Endothelial cell of umbilical vein (primary cell): ENCODE measurements at regions not wholly inside any gene's neighbourhood (a gene's known extent, or its start where the extent isn't known, plus 50 kb on each side); places are given as distances from the start of the nearest gene placed in this dataset.

ENCODE experiments used
- BruUV-seq: library from RNA; stranded (reverse); fragments of 400-500 nt; replicated peaks from 2 replicates; lab custom pipeline; 2021; lab: Mats Ljungman, UMichigan
- CTCF ChIA-PET: fragments of 300-600, 350-600 bp; sonication (Branson Sonifier 250); formaldehyde crosslinking; loops from one replicate; lab custom pipeline; 2021; ENCODE audit warnings: antibody characterized with exemption, inconsistent platforms; lab: Charles Lee
- POLR2A ChIA-PET: fragments of 300-600, 350-600 bp; sonication (Branson Sonifier 250); formaldehyde crosslinking; loops from one replicate; lab custom pipeline; 2021; ENCODE audit warnings: antibody characterized with exemption, inconsistent platforms; lab: Charles Lee
- DNase-seq: peaks from one replicate; pipeline ENCODE4 v3.0.0-alpha.2; 2011; ENCODE audit warnings: low read depth, low spot score
- FAIRE-seq: peaks from 2 replicates; lab custom pipeline; 2011; peaks lifted over from hg19 to GRCh38; lab: Jason Lieb, UNC
- H2AFZ ChIP-seq: 2 replicates; pipeline ENCODE4 v1.6.0; 2012; ENCODE audit warnings: low read depth, low read length, control low read depth, inconsistent platforms
- H3K27ac ChIP-seq: 2 replicates; pipeline ENCODE4 v1.5.1; 2011; ENCODE audit warnings: low read depth, mild to moderate bottlenecking, control low read depth, low read length, moderate library complexity; ENCODE audit not compliant: insufficient read depth
- H3K27me3 ChIP-seq, 2 experiments: 2 replicates each; pipeline versions ENCODE4 v1.6.0 to v1.6.1; 2011; ENCODE audit warnings: low read length in 2 of 2, mixed read lengths in 1 of 2; ENCODE audit not compliant: control insufficient read depth in 2 of 2, insufficient read depth in 2 of 2
- H3K36me3 ChIP-seq, 2 experiments: 2 replicates in 1 of 2; 3 replicates in 1 of 2; pipeline ENCODE4 v1.5.1; 2011; ENCODE audit warnings: low read length in 2 of 2, mild to moderate bottlenecking in 1 of 2, moderate library complexity in 1 of 2; ENCODE audit not compliant: control insufficient read depth in 2 of 2, insufficient read depth in 2 of 2; ENCODE audit errors: extremely low read depth in 1 of 2
- H3K4me1 ChIP-seq: 3 replicates; pipeline ENCODE4 v1.5.1; 2011; ENCODE audit warnings: mild to moderate bottlenecking, low read length; ENCODE audit not compliant: control insufficient read depth, insufficient read depth; ENCODE audit errors: extremely low read depth
- H3K4me2 ChIP-seq: 2 replicates; pipeline ENCODE4 v1.6.1; 2011; ENCODE audit warnings: low read length, control low read depth, mixed read lengths; ENCODE audit not compliant: insufficient read depth
- H3K4me3 ChIP-seq, 3 experiments: fragments of 200-600 bp in 1 of 3; sonication (generic), shearing (Covaris generic) in 1 of 3; replicated peaks in 1 of 3; 2 replicates each; pipeline ENCODE4 v1.5.1; 2011 to 2016; ENCODE audit warnings: control low read depth in 3 of 3, low read length in 3 of 3, mild to moderate bottlenecking in 2 of 3, inconsistent platforms in 1 of 3, low read depth in 1 of 3, moderate library complexity in 1 of 3; ENCODE audit not compliant: insufficient read depth in 1 of 3
- H3K79me2 ChIP-seq: 2 replicates; pipeline ENCODE4 v1.6.0; 2012; ENCODE audit warnings: low read length, inconsistent platforms; ENCODE audit not compliant: control insufficient read depth, insufficient read depth
- H3K9ac ChIP-seq: replicated peaks from 2 replicates; pipeline ENCODE3; 2011; ENCODE audit warnings: low read length, control low read depth; ENCODE audit not compliant: insufficient read depth; ENCODE audit errors: extremely low read depth
- H3K9me1 ChIP-seq: replicated peaks from 3 replicates; pipeline ENCODE4 v1.6.0; 2011; ENCODE audit warnings: mild to moderate bottlenecking, low read length; ENCODE audit not compliant: control insufficient read depth, insufficient read depth; ENCODE audit errors: extremely low read depth
- H3K9me3 ChIP-seq: replicated peaks from 2 replicates; pipeline ENCODE4 v1.5.1; 2012; ENCODE audit warnings: low read length, inconsistent platforms; ENCODE audit not compliant: control insufficient read depth, insufficient read depth
- H4K20me1 ChIP-seq: replicated peaks from 2 replicates; pipeline ENCODE3; 2011; ENCODE audit warnings: mild to moderate bottlenecking, low read length; ENCODE audit not compliant: control insufficient read depth, insufficient read depth; ENCODE audit errors: extremely low read depth
- CTCF ChIP-seq, 2 donors: IDR thresholded peaks; 1 replicate in 1 of 2; 2 replicates in 1 of 2; pipeline ENCODE4 v1.5.1; 2011; ENCODE audit warnings: low read length in 2 of 2, mild to moderate bottlenecking in 2 of 2, moderate library complexity in 2 of 2, control low read depth in 1 of 2, inconsistent platforms in 1 of 2, low read depth in 1 of 2; ENCODE audit not compliant: insufficient read depth in 1 of 2; ENCODE audit errors: extremely low read depth in 1 of 2
- EZH2 ChIP-seq: IDR thresholded peaks from 2 replicates; pipeline ENCODE4 v1.6.1; 2012; ENCODE audit warnings: borderline replicate concordance, low read depth, mild to moderate bottlenecking, moderate library complexity, low read length, inconsistent platforms; ENCODE audit not compliant: severe bottlenecking
- FOS ChIP-seq: IDR thresholded peaks from 2 replicates; pipeline ENCODE4 v1.6.1; 2011; ENCODE audit warnings: mild to moderate bottlenecking, low read length, moderate library complexity, borderline replicate concordance; ENCODE audit not compliant: insufficient read depth
- GATA2 ChIP-seq: IDR thresholded peaks from 2 replicates; pipeline ENCODE4 v1.7.0; 2011; ENCODE audit warnings: low read depth, mild to moderate bottlenecking, moderate library complexity, mixed read lengths, low read length; ENCODE audit not compliant: insufficient read length, insufficient read depth
- JUN ChIP-seq: IDR thresholded peaks from 2 replicates; pipeline ENCODE4 v1.6.1; 2011; ENCODE audit warnings: borderline replicate concordance, low read depth; ENCODE audit not compliant: insufficient read length, insufficient read depth
- MAX ChIP-seq: IDR thresholded peaks from 2 replicates; pipeline ENCODE4 v1.6.1; 2011; ENCODE audit not compliant: insufficient read depth, insufficient read length
- MYC ChIP-seq: IDR thresholded peaks from one replicate; pipeline ENCODE4 v1.6.1; 2011; ENCODE audit warnings: mild to moderate bottlenecking, low read depth, low read length
- POLR2A ChIP-seq: IDR thresholded peaks from 2 replicates; pipeline ENCODE4 v1.6.1; 2012; ENCODE audit warnings: low read depth, mild to moderate bottlenecking, control low read depth, low read length
- POLR2AphosphoS5 ChIP-seq: IDR thresholded peaks from 2 replicates; pipeline ENCODE4 v1.6.1; 2012; ENCODE audit warnings: low read depth, mild to moderate bottlenecking, control low read depth, low read length, moderate library complexity; ENCODE audit not compliant: insufficient read depth
- dilution Hi-C: fragments of 300-500 bp; cut with MboI; formaldehyde crosslinking; loops from one replicate; pipeline ENCODE4 v1.15.0; 2019; ENCODE audit warnings: low sequenced_read_pairs; ENCODE audit not compliant: extremely low pct_ligation_motif_present
- intact Hi-C: fragments of 100-400 bp; cut with micrococcal nuclease; formaldehyde crosslinking; loops from one replicate; pipeline ENCODE4 v1.10.0; 2022

GRCh38 chr9:24297931-24298330, 247.8 kb downstream of the IZUMO3 start:
- BruUV-seq: no TSS peak
- POLR2A ChIA-PET: no interaction called here
- FAIRE-seq: no peak
- DNase-seq: no peak
- Histone ChIP-seq H3K4me2 (no peak overlapping the region), H3K27me3 (no peaks in the 10 kb centered on the region), H3K36me3 (no peaks in the 10 kb centered on the region), H3K27ac (no peak overlapping the region), H2AFZ (no peak overlapping the region), H3K9ac (no peak overlapping the region), H3K79me2 (no peaks in the 10 kb centered on the region), H3K9me1 (no peaks in the 10 kb centered on the region), H3K4me3 (no peak overlapping the region), H4K20me1 (no peaks in the 10 kb centered on the region), H3K9me3 (no peaks in the 10 kb centered on the region), H3K4me1 (no peaks in the 10 kb centered on the region)
- intact Hi-C loops (no loop called here), dilution Hi-C loops (no loop called here)
- TF ChIP-seq FOS (no peak), MYC (no peak), CTCF (IDR thresholded peaks at IDR 0.05; ENCODE audit: extremely low read depth in 1 of 2, insufficient read depth in 1 of 2, low read depth in 1 of 2, low read length in 2 of 2) (no peak), MAX (no peak), GATA2 (no peak), JUN (no peak), EZH2 (no peak), POLR2AphosphoS5 (no peak), POLR2A (no peak)
- CTCF ChIA-PET: no interaction called here
